Keratinocyte (primary cell): ENCODE measurements at regions not wholly inside any gene's neighbourhood (a gene's known extent, or its start where the extent isn't known, plus 50 kb on each side); places are given as distances from the start of the nearest gene placed in this dataset.

ENCODE experiments used
- DNase-seq: peaks from one replicate; pipeline ENCODE4 v3.0.0-alpha.2; 2011; ENCODE audit warnings: low read depth, missing footprints, low spot score
- FAIRE-seq: peaks from 2 replicates; lab custom pipeline; 2011; peaks lifted over from hg19 to GRCh38; lab: Jason Lieb, UNC
- H2AFZ ChIP-seq: 2 replicates; pipeline ENCODE4 v1.6.0; 2012; ENCODE audit warnings: low read length, control low read depth, inconsistent platforms; ENCODE audit not compliant: control insufficient read depth
- H3K27ac ChIP-seq: 2 replicates; pipeline ENCODE4 v1.5.1; 2011; ENCODE audit warnings: low read length; ENCODE audit not compliant: control insufficient read depth, insufficient read depth
- H3K27me3 ChIP-seq: 3 replicates; pipeline ENCODE4 v1.6.0; 2011; ENCODE audit warnings: low read length; ENCODE audit not compliant: control insufficient read depth, insufficient read depth; ENCODE audit errors: extremely low read depth
- H3K36me3 ChIP-seq, 2 experiments: 2 replicates in 1 of 2; 3 replicates in 1 of 2; pipeline ENCODE4 v1.5.1; 2011; ENCODE audit warnings: low read length in 2 of 2, mild to moderate bottlenecking in 1 of 2; ENCODE audit not compliant: control insufficient read depth in 2 of 2, insufficient read depth in 2 of 2; ENCODE audit errors: extremely low read depth in 1 of 2
- H3K4me1 ChIP-seq: 3 replicates; pipeline ENCODE4 v1.5.1; 2011; ENCODE audit warnings: low read length; ENCODE audit not compliant: control insufficient read depth, insufficient read depth; ENCODE audit errors: extremely low read depth
- H3K4me2 ChIP-seq: 3 replicates; pipeline ENCODE4 v1.6.0; 2011; ENCODE audit warnings: low read depth, low read length; ENCODE audit not compliant: control insufficient read depth, insufficient read depth; ENCODE audit errors: extremely low read depth
- H3K4me3 ChIP-seq, 3 experiments: fragments of 200-600 bp in 1 of 3; sonication (generic) in 1 of 3; 2 replicates in 2 of 3; 3 replicates in 1 of 3; pipeline ENCODE4 v1.5.1; 2011 to 2016; ENCODE audit warnings: low read length in 3 of 3, mild to moderate bottlenecking in 3 of 3, control low read depth in 2 of 3, inconsistent platforms in 1 of 3, low read depth in 1 of 3, mixed read lengths in 1 of 3, mixed run types in 1 of 3, moderate library complexity in 1 of 3; ENCODE audit not compliant: control insufficient read depth in 2 of 3, insufficient read depth in 2 of 3; ENCODE audit errors: extremely low read depth in 1 of 3
- H3K79me2 ChIP-seq: 2 replicates; pipeline ENCODE4 v1.6.0; 2012; ENCODE audit warnings: low read length; ENCODE audit not compliant: control insufficient read depth, insufficient read depth
- H3K9ac ChIP-seq: 3 replicates; pipeline ENCODE4 v1.6.0; 2011; ENCODE audit warnings: low read length; ENCODE audit not compliant: control insufficient read depth, insufficient read depth; ENCODE audit errors: extremely low read depth
- H3K9me1 ChIP-seq: 3 replicates; pipeline ENCODE4 v1.6.0; 2011; ENCODE audit warnings: low read length; ENCODE audit not compliant: control insufficient read depth, insufficient read depth; ENCODE audit errors: extremely low read depth
- H3K9me3 ChIP-seq: 2 replicates; pipeline ENCODE4 v1.5.1; 2012; ENCODE audit warnings: low read depth, low read length; ENCODE audit not compliant: control insufficient read depth
- H4K20me1 ChIP-seq: 3 replicates; pipeline ENCODE4 v1.6.0; 2011; ENCODE audit warnings: low read length; ENCODE audit not compliant: control insufficient read depth, insufficient read depth; ENCODE audit errors: extremely low read depth
- EZH2 ChIP-seq: IDR thresholded peaks from one replicate; pipeline ENCODE4 v1.6.1; 2012; ENCODE audit warnings: inconsistent platforms, mild to moderate bottlenecking, low read length, moderate library complexity
- dilution Hi-C: fragments of 300-500 bp; cut with MboI; formaldehyde crosslinking; loops from one replicate; pipeline ENCODE4 v1.7.0; 2020; ENCODE audit warnings: low sequenced_read_pairs; ENCODE audit not compliant: extremely low pct_ligation_motif_present
- TF ChIP-seq, protein P1 (sequence below), 3 experiments: IDR thresholded peaks in 1 of 3; conservative IDR thresholded peaks in 1 of 3; optimal IDR thresholded peaks in 1 of 3; 2 replicates in 2 of 3; 3 replicates in 1 of 3; pipeline versions ENCODE3 to v1.5.1; 2011; ENCODE audit warnings: low read length in 3 of 3, mild to moderate bottlenecking in 3 of 3, moderate library complexity in 2 of 3, control low read depth in 1 of 3, inconsistent platforms in 1 of 3; ENCODE audit not compliant: insufficient read depth in 2 of 3; ENCODE audit errors: extremely low read depth in 1 of 3

DNA sequence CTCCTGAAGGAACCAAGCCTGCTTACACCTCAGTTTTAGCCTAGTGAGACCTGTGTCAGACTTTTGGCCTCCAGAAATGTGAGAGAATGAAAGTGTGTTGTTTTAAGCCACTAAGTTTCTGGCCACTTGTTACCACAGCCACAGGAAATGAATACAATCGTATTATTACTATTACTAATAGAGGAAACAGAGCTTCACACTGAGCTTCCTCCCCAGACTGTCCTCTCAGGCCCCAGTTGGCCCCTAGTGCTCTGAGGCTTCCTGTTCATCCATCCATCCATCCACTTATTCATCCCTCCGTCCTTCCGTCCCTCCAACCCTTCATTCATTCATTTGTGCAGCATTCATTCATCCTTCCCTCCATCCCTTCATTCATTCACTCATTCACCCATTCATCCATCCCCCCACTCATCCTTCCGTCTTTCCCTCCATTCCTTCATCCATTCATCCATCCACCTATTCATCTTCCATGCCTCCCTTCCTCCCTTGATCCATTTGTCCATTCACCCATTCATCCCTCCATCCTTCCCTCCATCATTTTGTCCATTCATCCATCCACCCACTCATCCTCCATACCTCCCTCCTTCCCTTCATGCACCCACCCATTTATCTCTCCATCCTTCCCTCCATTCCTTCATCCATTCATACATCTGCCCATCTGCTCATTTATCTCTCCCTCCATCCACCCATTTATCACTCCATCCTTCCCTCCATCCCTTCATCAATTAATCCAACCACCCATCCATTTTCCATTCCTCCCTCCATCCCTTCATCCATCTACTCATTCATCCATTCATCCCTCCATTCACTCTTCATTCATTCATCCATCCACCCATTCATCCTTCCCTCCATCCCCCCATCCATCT lies 95.0 kb downstream of the FOXL1 start:
- no peak overlapping the region for H3K9ac ChIP-seq
- no peak overlapping the region for H3K4me2 ChIP-seq
- DNase-seq (no peak), FAIRE-seq (no peak)
- H3K27me3 ChIP-seq = no peaks in the 10 kb centered on the region
- H4K20me1 ChIP-seq = no peaks in the 10 kb centered on the region
- TF ChIP-seq, protein P1, sequence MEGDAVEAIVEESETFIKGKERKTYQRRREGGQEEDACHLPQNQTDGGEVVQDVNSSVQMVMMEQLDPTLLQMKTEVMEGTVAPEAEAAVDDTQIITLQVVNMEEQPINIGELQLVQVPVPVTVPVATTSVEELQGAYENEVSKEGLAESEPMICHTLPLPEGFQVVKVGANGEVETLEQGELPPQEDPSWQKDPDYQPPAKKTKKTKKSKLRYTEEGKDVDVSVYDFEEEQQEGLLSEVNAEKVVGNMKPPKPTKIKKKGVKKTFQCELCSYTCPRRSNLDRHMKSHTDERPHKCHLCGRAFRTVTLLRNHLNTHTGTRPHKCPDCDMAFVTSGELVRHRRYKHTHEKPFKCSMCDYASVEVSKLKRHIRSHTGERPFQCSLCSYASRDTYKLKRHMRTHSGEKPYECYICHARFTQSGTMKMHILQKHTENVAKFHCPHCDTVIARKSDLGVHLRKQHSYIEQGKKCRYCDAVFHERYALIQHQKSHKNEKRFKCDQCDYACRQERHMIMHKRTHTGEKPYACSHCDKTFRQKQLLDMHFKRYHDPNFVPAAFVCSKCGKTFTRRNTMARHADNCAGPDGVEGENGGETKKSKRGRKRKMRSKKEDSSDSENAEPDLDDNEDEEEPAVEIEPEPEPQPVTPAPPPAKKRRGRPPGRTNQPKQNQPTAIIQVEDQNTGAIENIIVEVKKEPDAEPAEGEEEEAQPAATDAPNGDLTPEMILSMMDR (optimal IDR thresholded peaks at IDR 0.05 in 1 of 3, IDR thresholded peaks at IDR 0.05 in 1 of 3, conservative IDR thresholded peaks at IDR 0.05 in 1 of 3; ENCODE audit: extremely low read depth in 1 of 3, insufficient read depth in 2 of 3, low read length in 3 of 3) = no peak
- TF ChIP-seq EZH2 = no peak
- H3K4me3 ChIP-seq = no peak overlapping the region
- no peak overlapping the region for H3K27ac ChIP-seq
- no peaks in the 10 kb centered on the region for H3K36me3 ChIP-seq
- dilution Hi-C loops = no loop called here
- H3K79me2 ChIP-seq = no peaks in the 10 kb centered on the region
- peaks cover 21% of the 10 kb centered on the region for H3K4me1 ChIP-seq
- H3K9me1 ChIP-seq = no peaks in the 10 kb centered on the region
- H2AFZ ChIP-seq = no peak overlapping the region
- H3K9me3 ChIP-seq = no peaks in the 10 kb centered on the region

DNA sequence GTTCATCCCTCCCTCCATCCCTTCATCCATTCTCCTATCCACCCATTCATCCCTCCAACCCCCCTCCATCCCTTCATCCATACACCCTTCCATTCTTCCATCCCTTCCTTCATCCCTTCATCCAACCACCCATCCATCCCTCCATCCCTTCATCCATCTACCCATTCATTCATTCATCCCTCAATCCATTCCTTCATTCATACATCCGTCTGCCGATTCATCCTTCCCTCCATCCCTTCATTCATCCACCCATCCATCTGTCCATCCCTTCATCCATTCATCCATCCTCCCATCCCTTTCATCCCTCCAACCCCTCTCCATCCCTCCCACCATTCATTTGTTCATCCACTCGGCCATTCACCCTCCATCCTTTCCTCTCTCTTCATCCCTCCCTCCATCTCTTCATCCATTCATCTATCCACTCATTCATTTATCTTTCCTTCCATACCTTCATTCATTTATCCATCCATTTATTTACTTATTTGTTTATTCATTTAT lies 95.7 kb downstream of the FOXL1 start:
- no peaks in the 10 kb centered on the region for H3K36me3 ChIP-seq
- no peak for FAIRE-seq
- DNase-seq = no peak
- no peaks in the 10 kb centered on the region for H3K9me1 ChIP-seq
- H4K20me1 ChIP-seq = no peaks in the 10 kb centered on the region
- no peaks in the 10 kb centered on the region for H3K27me3 ChIP-seq
- dilution Hi-C loops = no loop called here
- no peak overlapping the region for H3K27ac ChIP-seq
- H3K4me3 ChIP-seq = no peak overlapping the region
- H3K79me2 ChIP-seq = no peaks in the 10 kb centered on the region
- no peaks in the 10 kb centered on the region for H3K9me3 ChIP-seq
- peaks cover 21% of the 10 kb centered on the region for H3K4me1 ChIP-seq
- H3K4me2 ChIP-seq = no peak overlapping the region
- no peak overlapping the region for H3K9ac ChIP-seq
- no peak overlapping the region for H2AFZ ChIP-seq
- TF ChIP-seq, protein P1 (optimal IDR thresholded peaks at IDR 0.05 in 1 of 3, IDR thresholded peaks at IDR 0.05 in 1 of 3, conservative IDR thresholded peaks at IDR 0.05 in 1 of 3; ENCODE audit: extremely low read depth in 1 of 3, insufficient read depth in 2 of 3, low read length in 3 of 3) = no peak
- TF ChIP-seq EZH2 = no peak
